ENCODE measurements at regions not wholly inside any gene's neighbourhood (a gene's known extent, or its start where the extent isn't known, plus 50 kb on each side); places are given as distances from the start of the nearest gene placed in this dataset.

DNA sequence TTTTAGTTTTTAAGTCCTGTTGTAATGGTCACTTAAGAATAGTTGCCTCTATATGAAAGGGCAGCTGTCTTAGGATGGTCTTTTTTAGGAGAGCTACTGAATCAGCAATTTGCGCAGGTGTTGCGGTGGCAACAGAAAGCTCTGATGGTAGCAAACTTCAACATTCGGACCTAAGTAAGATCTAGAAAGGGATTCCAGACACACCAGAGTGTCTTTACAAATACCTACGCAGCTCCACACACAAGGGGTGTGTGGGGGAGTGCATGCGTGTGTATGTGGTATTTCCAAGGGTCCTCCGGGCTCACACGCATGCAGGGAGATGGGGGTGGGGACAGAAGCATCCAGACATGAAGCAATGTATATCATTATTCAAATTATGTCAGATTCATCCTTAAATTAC lies 438.6 kb upstream of the MGMT start:
- H3K79me2 ChIP-seq (ENCODE audit: insufficient read depth, low read length): no peaks in the 10 kb centered on the region
- H3K27me3 ChIP-seq (ENCODE audit: control insufficient read depth in 1 of 2, insufficient read depth in 2 of 2, low read length in 2 of 2): peaks cover 4 to 42% of the 10 kb centered on the region in 2 experiments; a peak in 4 of 5 replicates
- H3K9ac ChIP-seq (ENCODE audit: insufficient read depth, low read depth, low read length): no peak overlapping the region
- 15% methylated on average over 7 of the region's 7 CpGs for WGBS (ENCODE audit: low lambda C conversion rate)
- no peak overlapping the region for H3K4me2 ChIP-seq (ENCODE audit: low read depth, low read length)
- H3K9me3 ChIP-seq (ENCODE audit: low read length): no peaks in the 10 kb centered on the region
- FAIRE-seq (no peak), ATAC-seq (no peak), DNase-seq (ENCODE audit: low spot score) (no peak)
- H4K20me1 ChIP-seq (ENCODE audit: insufficient read depth, low read length): no peaks in the 10 kb centered on the region
- BruUV-seq (replicated peaks): no TSS peak
- no peaks in the 10 kb centered on the region for H3K36me3 ChIP-seq (replicated peaks in 1 of 2; ENCODE audit: control insufficient read depth in 1 of 2, insufficient read depth in 2 of 2, low read length in 2 of 2)
- intact Hi-C loops (cut with micrococcal nuclease; ENCODE audit: unreplicated experiment): no loop called here
- ChIA-PET CTCF (ENCODE audit: low intra/inter-chr PET ratio, low total read pairs) (no interaction called here), POLR2A (no interaction called here)
- in situ Hi-C loops (cut with HindIII; ENCODE audit: extremely low pct_ligation_motif_present, low pct_unique_long_range_greater_than_20kb): no loop called here
- H3K4me1 ChIP-seq (ENCODE audit: insufficient read depth, low read length): no peaks in the 10 kb centered on the region
- no peak for TF ChIP-seq SRY (CRISPR knock-in tag; IDR thresholded peaks at IDR 0.05)
- TF ChIP-seq, protein P1, sequence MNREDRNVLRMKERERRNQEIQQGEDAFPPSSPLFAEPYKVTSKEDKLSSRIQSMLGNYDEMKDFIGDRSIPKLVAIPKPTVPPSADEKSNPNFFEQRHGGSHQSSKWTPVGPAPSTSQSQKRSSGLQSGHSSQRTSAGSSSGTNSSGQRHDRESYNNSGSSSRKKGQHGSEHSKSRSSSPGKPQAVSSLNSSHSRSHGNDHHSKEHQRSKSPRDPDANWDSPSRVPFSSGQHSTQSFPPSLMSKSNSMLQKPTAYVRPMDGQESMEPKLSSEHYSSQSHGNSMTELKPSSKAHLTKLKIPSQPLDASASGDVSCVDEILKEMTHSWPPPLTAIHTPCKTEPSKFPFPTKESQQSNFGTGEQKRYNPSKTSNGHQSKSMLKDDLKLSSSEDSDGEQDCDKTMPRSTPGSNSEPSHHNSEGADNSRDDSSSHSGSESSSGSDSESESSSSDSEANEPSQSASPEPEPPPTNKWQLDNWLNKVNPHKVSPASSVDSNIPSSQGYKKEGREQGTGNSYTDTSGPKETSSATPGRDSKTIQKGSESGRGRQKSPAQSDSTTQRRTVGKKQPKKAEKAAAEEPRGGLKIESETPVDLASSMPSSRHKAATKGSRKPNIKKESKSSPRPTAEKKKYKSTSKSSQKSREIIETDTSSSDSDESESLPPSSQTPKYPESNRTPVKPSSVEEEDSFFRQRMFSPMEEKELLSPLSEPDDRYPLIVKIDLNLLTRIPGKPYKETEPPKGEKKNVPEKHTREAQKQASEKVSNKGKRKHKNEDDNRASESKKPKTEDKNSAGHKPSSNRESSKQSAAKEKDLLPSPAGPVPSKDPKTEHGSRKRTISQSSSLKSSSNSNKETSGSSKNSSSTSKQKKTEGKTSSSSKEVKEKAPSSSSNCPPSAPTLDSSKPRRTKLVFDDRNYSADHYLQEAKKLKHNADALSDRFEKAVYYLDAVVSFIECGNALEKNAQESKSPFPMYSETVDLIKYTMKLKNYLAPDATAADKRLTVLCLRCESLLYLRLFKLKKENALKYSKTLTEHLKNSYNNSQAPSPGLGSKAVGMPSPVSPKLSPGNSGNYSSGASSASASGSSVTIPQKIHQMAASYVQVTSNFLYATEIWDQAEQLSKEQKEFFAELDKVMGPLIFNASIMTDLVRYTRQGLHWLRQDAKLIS (CRISPR knock-in tag; IDR thresholded peaks at IDR 0.05): no peak
- TF ChIP-seq, protein P2, sequence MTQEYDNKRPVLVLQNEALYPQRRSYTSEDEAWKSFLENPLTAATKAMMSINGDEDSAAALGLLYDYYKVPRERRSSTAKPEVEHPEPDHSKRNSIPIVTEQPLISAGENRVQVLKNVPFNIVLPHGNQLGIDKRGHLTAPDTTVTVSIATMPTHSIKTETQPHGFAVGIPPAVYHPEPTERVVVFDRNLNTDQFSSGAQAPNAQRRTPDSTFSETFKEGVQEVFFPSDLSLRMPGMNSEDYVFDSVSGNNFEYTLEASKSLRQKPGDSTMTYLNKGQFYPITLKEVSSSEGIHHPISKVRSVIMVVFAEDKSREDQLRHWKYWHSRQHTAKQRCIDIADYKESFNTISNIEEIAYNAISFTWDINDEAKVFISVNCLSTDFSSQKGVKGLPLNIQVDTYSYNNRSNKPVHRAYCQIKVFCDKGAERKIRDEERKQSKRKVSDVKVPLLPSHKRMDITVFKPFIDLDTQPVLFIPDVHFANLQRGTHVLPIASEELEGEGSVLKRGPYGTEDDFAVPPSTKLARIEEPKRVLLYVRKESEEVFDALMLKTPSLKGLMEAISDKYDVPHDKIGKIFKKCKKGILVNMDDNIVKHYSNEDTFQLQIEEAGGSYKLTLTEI (CRISPR knock-in tag; conservative IDR thresholded peaks at IDR 0.05): no peak
- no peak for TF ChIP-seq SNAPC2 (CRISPR knock-in tag; IDR thresholded peaks at IDR 0.05)
- no peak for TF ChIP-seq PITX1 (CRISPR knock-in tag; IDR thresholded peaks at IDR 0.05)
- no peak for TF ChIP-seq CCDC6 (CRISPR knock-in tag; IDR thresholded peaks at IDR 0.05)
- no peak for TF ChIP-seq CBX2 (IDR thresholded peaks at IDR 0.05; ENCODE audit: low read depth, low read length)
- no peak for TF ChIP-seq CBX2 (CRISPR knock-in tag; IDR thresholded peaks at IDR 0.05; ENCODE audit: low read depth)
- no peak for TF ChIP-seq SRF (IDR thresholded peaks at IDR 0.05; ENCODE audit: low read depth, low read length)
- TF ChIP-seq YY1 (IDR thresholded peaks at IDR 0.05; ENCODE audit: insufficient read depth, insufficient replicate concordance, low read depth, low read length): no peak
- TF ChIP-seq SSRP1 (CRISPR knock-in tag; IDR thresholded peaks at IDR 0.05): no peak
- no peak for TF ChIP-seq ZNF607 (CRISPR knock-in tag; IDR thresholded peaks at IDR 0.05; ENCODE audit: borderline replicate concordance)
- TF ChIP-seq ZNF343 (CRISPR knock-in tag; IDR thresholded peaks at IDR 0.05): no peak
- no peak for TF ChIP-seq THAP7 (CRISPR knock-in tag; IDR thresholded peaks at IDR 0.05)
- TF ChIP-seq ELF1 (CRISPR knock-in tag; IDR thresholded peaks at IDR 0.05): no peak
- no peak for TF ChIP-seq SMAD1 (CRISPR knock-in tag; IDR thresholded peaks at IDR 0.05; ENCODE audit: borderline replicate concordance, low read depth)
- no peak for TF ChIP-seq HMGA1 (CRISPR knock-in tag; conservative IDR thresholded peaks at IDR 0.05)
- no peak for TF ChIP-seq ZBTB3 (CRISPR knock-in tag; IDR thresholded peaks at IDR 0.05; ENCODE audit: borderline replicate concordance, low read depth)
- H3K27ac ChIP-seq (ENCODE audit: extremely low read length, insufficient read depth, low read length): no peak overlapping the region
- H3K4me3 ChIP-seq (replicated peaks in 1 of 3; ENCODE audit: insufficient read depth in 1 of 3, low read depth in 2 of 3, low read length in 3 of 3): no peak overlapping the region
- no peak overlapping the region for H2AFZ ChIP-seq (ENCODE audit: low read length)

Data from HepG2 (cell line).